NCI-H146 treated with DMSO at 0.1 percent for 48 hours (cell line): ENCODE measurements at regions not wholly inside any gene's neighbourhood (a gene's known extent, or its start where the extent isn't known, plus 50 kb on each side); places are given as distances from the start of the nearest gene placed in this dataset.

ENCODE experiments used
- DNase-seq: peaks from one replicate; lab custom pipeline; 2025; ENCODE audit not compliant: unreplicated experiment; lab: John Stamatoyannopoulos, UW

DNA sequence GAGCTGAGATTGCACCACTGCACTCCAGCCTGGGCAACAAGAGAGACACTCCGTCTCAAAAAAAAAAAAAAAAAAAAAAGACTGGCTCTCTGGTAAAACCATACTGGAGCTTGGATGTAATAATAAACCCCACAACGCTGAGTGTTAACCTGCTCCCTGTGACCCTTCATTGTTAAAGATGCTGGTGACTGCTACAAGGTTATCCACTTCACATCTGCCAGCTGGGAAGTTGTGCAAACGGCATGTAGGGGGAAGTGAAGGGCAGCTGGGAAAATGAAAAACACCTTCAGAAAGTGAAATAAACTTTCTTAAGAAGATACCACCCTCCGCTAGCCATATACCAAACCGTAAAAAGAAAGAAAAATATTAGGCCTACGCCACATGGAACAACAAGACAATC is 131.0 kb upstream of the NUDT7 start:
- no peak for DNase-seq

DNA sequence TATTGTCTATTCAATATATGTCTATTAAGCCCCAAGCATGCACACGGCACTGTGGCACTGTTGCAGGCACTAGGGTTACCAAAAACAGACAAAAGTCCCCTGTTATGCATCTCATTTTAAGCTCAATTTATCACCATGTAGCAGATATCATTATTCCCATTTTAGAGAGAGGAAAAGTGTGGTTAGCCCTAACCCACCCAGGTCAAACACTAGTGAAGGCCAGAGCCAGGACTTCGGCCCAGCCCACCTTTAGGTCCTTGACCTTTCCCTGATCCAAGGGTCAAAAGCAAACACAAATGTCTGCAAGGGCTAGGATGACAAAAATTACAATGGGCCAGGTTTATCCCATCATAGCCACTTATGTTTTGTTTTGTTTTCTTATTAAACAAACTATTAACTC is 130.3 kb upstream of the NUDT7 start:
- no peak for DNase-seq

DNA sequence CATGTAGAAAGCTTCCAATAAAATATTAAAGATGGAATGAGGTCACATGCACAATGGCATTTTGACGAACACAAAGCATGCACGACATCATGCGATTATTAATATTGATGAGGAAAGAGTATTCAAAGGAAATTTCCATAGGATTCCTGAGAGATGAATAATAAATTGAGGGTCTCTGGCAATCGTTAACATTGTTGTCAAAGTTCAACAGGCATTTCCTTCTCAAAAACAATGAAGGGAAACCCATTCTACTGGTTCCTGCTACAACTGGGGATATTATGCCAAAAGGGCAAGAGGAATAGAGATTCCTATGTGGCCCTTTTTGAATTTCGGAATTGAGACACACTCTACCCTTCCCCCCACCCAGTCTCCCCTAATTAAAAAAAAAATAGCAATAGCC is 128.3 kb upstream of the NUDT7 start:
- no peak for DNase-seq

DNA sequence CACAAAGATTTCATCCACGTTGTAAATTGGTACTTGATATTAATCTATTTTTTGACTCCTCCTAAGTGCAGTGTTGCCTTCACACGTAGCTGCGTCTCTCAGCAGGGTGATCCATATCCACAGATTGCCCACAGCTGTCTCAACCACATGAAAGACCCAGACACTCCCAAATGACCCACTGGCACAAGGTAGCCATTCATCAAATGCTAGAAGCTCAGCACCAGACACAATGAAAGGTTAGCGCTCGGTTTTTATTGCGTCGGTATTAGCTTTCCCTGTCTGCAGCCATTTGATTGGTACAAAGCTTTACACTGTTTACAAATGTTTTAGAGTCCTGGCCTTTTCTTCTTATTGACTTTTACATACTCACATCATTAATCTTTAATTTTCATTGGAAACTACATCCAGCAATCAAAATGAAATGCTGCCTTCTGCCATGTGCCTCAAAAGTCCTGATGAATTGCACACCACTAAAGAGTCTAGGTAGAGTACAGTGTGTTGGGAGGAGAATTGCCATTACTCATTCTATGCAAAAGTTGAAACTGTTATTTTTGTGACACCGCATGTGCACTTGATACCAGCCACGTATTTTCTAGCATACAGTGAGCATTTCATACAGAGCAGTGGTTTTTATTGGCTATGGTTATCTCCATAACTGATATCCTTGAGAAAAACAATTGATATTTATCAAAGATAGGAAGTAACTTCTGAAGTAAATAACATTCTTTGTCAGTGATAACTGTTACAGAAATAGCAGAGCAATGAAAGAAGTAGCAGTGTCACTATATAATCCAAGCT is 127.3 kb upstream of the NUDT7 start:
- peak; percentile 40 for DNase-seq

DNA sequence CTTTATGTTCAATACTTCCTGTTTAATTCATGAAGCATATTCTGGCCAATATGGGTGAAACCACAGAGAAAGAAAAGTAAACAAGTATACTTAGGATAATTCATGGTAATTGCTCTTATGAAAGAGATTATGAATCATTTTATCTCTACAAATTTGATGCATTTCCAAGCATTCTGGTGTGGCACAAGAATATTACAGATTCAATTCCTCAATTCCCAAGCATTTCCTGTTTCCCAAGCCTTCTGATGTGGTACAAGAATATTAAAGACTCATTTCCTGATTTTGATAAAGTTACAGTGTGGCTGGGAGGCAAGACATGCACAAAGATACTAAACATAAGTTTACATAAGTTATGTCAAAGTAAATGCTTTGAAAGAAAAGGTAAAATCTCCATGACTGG is 126.1 kb upstream of the NUDT7 start:
- DNase-seq, result no peak

DNA sequence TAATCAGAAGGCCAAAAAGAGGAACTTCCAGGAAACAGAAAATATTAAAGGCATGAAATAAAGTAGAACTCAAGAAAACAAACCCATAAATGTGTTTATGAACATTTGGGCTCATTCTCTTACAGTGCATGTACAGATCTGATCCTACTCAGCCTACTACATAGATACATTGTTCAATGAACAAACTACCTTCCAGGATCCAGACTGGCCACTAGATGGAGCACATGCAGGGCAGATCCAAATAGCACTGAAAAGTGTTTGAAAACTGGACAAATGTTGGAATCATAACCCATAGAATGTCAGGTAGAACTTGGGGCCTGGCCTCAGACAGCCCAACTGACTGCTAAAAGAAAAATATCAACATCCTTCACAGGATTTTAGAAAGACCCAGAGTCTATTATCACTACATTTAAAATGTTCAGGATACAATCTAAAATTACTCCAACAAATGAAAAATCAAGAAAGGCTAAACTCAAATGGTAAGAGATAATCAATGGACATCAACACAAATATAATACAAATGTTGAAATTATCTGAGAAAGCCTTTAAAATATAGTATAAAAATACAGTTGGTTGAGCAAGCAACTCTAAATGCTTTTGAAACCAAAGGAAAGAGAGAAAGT is 122.4 kb upstream of the NUDT7 start:
- DNase-seq, result peak; percentile 12

DNA sequence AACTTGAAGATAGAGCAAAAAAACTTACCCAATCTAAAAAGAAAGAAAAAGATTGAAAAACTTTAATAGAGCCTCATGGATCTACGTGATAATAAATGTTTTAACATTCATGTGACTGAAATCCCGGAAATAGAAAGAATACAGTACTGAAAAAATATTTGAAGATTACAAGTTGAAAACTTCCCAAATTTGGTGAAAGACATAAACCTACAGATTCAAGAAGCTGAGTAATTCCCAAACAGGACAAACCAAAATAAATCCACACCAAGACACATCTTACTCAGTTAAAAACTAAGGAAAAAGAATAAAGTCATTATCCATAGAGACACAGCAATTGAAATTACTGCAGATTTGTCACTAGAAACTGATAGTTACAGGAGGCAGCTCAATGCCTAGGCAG is 121.8 kb upstream of the NUDT7 start:
- no peak for DNase-seq

DNA sequence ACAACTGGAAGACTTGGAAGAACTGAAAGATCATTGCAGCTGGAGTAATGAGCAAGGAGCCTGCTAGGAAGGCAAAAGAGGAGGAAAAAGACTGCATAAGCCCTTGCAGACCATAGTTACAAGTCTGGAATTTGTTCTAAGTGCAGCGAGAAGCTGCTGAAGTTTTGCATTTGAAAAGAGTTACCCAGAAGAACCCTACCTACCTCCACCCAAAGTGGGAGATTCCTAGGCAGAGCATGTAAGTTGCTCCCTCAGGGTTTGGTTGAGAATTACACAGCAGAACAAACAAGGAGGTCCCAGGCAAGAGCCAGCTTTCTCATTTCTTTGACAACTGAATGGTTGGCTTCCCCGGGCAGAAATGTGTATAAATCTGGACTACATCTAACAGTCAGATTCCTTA is 118.7 kb upstream of the NUDT7 start:
- no peak for DNase-seq

DNA sequence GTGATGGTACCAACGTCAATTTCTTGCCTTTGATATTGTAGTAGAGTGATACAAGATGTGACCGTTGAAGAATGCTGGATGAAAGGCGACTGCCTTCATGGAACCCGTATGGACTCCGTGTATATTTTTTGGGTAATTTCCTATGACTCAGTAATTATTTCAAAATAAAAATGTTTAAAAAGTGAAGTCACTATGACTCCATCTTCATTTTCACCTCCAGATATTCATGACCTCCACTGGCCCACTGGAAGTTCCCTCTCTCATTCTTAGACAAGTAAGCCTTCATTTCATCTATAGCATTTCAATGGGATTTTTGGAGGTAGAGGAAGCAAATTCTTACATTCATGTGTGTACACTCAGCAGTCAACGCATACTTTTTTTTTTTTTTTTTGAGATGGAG is 111.8 kb upstream of the NUDT7 start:
- no peak for DNase-seq

DNA sequence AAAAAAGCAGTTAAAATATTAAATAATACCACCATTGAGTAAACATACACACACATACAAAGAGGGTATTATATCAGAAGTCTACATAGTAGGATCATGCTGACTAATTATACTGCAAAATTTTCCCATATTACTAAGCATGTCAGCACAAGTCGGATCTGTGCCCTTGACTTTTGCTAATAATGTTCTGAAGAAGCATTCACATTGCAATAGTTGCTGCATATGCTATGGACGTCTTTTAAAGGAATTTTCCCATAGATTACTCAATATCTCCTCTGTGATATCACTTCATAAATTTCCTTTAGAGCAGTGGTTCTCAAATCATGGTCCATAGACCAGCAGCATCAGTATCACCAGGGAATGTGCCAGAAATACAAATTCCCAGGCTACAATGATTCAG is 110.9 kb upstream of the NUDT7 start:
- DNase-seq, result no peak

DNA sequence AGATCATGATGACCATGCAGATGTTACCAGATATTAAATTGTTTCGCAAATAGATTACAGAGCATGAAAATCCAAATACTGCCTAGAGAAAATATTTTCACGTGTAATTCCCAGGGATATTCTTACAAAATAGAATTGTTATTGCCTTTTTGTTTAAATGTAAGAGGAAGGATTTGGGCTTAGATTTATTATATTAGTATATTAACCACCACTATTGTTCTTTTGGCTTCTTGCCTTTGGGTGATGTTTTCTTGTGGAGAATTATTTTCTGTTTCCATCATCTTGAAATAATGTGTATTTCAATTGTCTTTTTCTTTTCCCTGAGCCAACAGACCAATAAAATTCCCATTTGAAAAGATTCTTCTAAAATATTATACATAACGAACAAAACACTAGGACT is 109.7 kb upstream of the NUDT7 start:
- no peak for DNase-seq

DNA sequence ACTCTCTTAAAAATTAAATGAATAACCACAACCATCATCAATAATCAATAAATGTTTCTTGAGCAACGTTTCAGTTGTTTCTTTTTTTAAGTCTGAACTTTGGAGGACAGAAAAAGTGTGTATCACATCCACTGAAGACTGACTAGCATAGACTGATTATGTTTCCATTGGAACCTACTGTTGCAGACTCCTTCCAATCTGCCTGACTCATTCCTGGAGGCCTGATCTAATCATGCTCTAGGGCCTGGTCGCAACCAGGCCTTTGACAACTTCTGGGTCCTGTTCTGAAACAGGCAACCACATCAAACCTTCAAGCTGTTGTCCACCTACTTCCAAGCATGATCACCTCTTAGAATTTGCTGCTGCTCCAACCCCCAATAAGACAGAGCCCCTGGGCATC is 109.2 kb upstream of the NUDT7 start:
- DNase-seq, result no peak

DNA sequence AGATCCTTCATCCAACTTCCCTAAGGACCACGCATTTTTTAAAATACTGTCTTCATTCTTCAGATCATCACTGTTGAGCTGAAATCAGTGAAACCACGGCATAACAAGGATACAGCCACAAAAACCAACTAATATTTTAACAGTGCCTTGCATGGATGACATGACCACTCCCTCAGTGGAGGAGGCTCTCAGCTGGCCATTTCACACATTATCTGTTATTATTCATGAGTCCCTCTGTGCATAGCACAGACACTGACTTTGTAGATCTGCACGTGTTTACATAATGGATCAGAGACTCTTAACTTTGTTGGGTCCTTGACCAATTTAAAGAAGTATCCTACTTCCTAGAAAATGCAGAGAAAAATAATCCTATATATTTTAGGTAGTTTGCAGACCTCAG is 104.8 kb upstream of the NUDT7 start:
- DNase-seq, result no peak

DNA sequence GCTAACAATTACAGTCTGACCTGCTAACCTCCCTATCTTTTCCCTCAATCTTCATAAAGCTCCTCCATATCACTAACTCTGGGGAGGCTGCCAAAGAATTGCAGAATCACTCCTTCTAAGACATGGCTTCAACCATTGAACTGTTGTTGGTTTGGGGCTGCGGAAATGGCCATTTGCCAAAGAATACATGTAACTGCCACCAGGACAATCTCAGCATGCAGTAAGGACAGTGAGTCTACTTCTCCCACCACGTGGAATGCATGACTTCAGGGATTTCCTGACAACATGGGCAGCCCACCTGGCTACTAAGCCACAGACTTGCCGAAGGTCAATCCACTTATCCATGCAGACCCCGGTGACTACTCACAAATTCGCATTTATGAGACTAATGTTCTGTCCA is 104.3 kb upstream of the NUDT7 start:
- DNase-seq, result no peak

DNA sequence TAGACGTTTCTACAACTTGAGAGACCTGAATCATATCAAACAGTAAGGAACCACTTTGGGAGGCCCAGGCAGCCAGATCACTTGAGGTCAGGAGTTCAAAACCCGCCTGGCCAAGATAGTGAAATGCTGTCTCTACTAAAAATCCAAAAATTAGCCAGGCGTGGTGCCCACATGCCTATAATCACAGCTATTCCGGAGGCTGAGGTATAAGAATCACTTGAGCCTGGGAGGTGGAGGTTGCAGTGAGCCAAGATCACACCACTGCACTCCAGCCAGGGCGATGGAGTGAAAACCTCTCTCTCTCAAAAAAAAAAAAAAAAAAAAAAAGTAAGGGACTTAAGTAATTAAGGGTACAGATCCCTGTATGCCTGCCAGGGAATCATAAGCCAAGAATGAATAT is 103.4 kb upstream of the NUDT7 start:
- DNase-seq, result no peak

DNA sequence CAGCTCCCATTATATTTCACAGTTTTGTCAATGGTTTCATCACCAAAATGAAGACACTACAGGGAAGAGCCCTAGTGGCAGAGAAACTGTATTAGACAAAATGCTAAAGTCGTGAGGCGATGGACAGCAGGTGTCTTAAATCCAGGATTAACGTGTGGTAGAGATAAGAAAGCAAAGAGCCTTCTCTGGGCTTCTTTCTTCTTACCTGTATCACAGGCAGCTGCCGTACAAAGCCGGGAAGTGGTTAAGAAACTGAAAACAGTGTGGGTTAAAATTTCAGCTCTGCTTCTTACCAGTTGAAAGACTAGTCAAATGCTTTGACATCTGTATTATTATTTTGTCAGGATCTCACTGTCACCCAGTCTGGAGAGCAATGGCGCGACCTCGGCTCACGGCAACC is 98.2 kb upstream of the NUDT7 start:
- no peak for DNase-seq

DNA sequence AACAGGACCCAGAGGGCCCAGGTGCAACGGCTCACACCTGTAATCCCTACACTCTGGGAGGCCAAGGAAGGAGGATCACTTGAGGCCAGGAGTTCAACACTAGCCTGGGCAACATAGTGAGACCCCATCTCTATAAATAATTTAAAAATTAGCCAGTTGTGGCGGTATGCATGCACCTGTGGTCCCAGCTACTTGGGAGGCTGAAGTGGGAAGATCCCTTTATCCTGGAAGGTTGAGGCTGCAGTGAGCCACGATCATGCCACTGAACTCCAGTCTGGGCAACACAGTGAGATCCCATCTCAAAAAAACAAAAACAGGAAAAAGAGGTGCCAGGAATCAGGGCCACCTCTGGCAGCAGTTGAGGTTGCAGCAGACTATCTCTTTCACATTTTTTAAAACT is 85.7 kb upstream of the NUDT7 start:
- no peak for DNase-seq

DNA sequence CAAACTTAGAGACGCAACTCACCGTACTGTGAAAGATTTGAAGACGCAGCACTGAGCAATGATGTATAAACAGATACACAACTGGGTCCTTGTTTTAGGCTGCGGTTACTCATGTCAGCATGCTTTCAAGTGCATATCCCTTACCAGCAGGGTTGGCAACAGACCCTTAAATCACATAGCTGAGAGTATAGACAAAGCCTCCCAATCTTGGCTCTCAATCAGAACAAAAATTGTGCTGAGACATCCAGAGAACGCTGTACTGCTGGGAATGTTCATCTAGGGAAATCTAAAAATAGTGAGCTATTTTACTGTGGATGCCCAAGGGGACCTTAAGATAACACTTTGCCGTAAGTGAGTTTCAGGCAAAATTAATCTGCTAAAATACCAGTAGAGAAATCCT is 84.4 kb upstream of the NUDT7 start:
- no peak for DNase-seq

DNA sequence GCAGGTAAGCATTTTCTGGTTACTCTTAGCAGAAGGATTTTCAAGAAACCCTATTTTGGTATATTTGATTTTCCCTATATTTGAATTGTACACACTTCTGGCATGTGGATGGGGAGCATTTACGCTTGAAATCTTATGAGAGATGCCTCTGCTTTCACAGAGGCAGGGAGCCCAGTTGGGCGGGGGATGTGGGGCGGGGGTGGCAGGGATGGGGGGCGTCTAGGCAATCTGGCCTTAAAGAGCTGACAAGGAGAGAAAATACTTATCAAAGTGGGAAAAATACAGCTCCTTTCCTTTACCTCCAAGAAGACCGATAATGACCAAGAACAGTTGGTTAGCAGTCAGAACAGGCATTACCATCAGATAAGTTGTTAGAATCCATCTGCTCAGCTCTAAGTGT is 79.1 kb upstream of the NUDT7 start:
- DNase-seq, result no peak

DNA sequence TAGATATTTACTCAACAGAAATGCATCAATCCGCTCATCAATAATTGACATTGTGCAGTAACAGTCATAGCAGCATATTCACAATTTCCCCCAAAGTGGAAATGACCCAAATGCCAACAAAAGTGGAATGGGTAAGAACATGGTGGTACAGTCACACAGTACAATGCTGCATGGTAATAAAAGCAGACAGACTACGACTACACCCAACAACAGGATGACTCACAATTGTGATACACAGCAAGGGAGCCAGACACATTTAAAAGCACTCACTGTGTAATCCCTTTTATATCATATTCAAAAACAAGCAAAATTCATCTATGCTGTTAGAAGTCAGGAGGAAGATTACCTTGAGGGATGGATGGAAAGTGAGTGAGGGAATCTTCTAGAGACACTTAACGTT is 76.5 kb upstream of the NUDT7 start:
- DNase-seq, result no peak

DNA sequence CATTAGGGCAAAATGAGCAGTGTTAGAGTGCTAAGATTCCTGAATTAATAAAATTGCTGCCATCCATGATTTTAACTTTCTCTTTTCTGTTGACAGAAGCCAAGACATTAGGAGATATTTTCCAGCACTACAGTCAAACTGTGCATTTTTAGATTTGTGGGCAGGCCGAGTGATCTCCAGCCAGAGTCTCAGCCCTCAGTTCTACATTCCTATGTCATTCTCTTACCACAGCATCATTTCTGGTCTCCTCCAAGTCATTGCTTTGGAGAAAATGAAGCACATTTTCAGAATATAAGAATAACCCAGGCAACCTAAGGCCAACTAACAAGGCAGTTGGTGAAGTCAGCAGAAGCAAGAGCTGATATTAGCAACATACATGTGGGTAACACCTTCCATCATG is 74.6 kb upstream of the NUDT7 start:
- DNase-seq, result no peak

DNA sequence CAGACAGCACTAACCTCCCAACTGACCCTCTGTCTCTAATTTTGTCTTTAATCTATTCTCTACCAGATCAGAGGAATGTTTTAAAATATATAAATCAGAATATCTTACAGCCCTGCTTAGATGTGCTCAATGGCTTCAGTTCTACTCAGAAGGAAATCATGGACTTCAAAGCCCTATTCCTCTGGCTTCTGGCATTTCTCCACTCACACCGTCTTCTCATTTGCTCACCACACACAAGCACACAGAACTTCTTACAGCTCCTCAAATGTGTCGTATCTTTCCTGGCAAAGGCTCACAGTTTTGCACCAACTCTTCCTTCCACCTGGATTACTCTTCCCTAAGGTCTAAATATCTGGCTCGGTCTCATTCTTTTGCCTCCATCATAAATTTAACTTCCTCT is 71.6 kb upstream of the NUDT7 start:
- no peak for DNase-seq

DNA sequence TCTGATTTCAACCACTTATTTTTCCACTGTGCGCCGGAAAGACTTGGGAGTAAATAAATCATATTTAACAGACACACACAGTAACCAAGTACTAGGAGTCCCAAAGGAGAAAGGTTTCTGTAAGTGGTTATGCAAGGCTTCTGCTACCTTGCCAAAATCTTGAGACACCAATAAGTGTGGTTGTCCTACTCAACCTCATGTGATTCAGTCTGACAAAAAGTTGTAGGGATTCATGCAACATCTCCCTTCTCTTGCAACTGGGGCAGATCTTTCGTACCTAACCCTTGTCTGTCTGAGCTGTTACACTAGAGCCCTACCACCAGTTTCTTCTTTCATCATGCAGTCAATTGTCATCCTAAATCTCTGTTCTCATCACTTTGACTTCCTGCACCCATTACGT is 69.9 kb upstream of the NUDT7 start:
- DNase-seq, result no peak
